HCT116 (cell line): ENCODE measurements at regions not wholly inside any gene's neighbourhood (a gene's known extent, or its start where the extent isn't known, plus 50 kb on each side); places are given as distances from the start of the nearest gene placed in this dataset.

Source experiments
- ATAC-seq: fragments of 200-7000 bp; cut with Tn5 transposase; 2 replicates; pipeline ENCODE4 v1.9.1; 2020; ENCODE audit warnings: mild to moderate bottlenecking, moderate library complexity
- BruUV-seq: library from RNA; stranded (reverse); fragments of 400-500 nt; replicated peaks from 2 replicates; lab custom pipeline; 2021; lab: Mats Ljungman, UMichigan
- CTCF ChIA-PET: fragments of 300-600 bp; sonication (Branson Sonifier 250); formaldehyde crosslinking; loops from one replicate; lab custom pipeline; 2021; ENCODE audit warnings: antibody characterized with exemption; lab: Charles Lee
- POLR2A ChIA-PET: fragments of 300-600, 350-600 bp; sonication (Branson Sonifier 250); formaldehyde crosslinking; loops from one replicate; lab custom pipeline; 2021; ENCODE audit warnings: antibody characterized with exemption; lab: Charles Lee
- RAD21 ChIA-PET, 2 experiments: fragments of 300-600 bp; sonication (Branson Sonifier 250); formaldehyde crosslinking; loops; one replicate each; lab custom pipeline; 2023; ENCODE audit warnings: low total read pairs in 2 of 2; ENCODE audit not compliant: uncharacterized antibody in 2 of 2, unreplicated experiment in 2 of 2, low non-redundant PET in 1 of 2; lab: Charles Lee
- DNase-seq: peaks from one replicate; pipeline ENCODE4 v3.0.0-alpha.2; 2010; ENCODE audit warnings: low read depth, low spot score
- H2AFZ ChIP-seq: fragments of 200-600 bp; shearing (Covaris generic), sonication (generic); 2 replicates; pipeline ENCODE4 v1.6.1; 2017; ENCODE audit warnings: low read depth, mixed run types, mixed read lengths, antibody characterized with exemption, low read length; ENCODE audit not compliant: poor library complexity, severe bottlenecking
- H3K27ac ChIP-seq: 2 replicates; pipeline ENCODE4 v1.5.1; 2012; ENCODE audit warnings: low read depth, low read length
- H3K27me3 ChIP-seq: fragments of 200-600 bp; sonication (generic); 2 replicates; pipeline ENCODE4 v1.6.1; 2016; ENCODE audit warnings: mixed run types, low read length, mixed read lengths; ENCODE audit not compliant: insufficient read depth
- H3K36me3 ChIP-seq, 2 experiments: fragments of 200-500 bp in 1 of 2; fragments of 200-600 bp in 1 of 2; sonication (Bioruptor generic) in 1 of 2; sonication (generic) in 1 of 2; 2 replicates each; pipeline versions ENCODE4 v1.5.1 to v1.6.1; 2014 to 2016; ENCODE audit warnings: low read length in 2 of 2, inconsistent platforms in 1 of 2, mixed read lengths in 1 of 2, mixed run types in 1 of 2; ENCODE audit not compliant: insufficient read depth in 2 of 2, control insufficient read depth in 1 of 2
- H3K4me1 ChIP-seq, 2 experiments: fragments of 200-600 bp in 1 of 2; sonication (generic) in 1 of 2; 2 replicates each; pipeline versions ENCODE4 v1.5.1 to v1.6.1; 2012 to 2017; ENCODE audit warnings: low read length in 2 of 2, inconsistent platforms in 1 of 2, mild to moderate bottlenecking in 1 of 2, mixed read lengths in 1 of 2, mixed run types in 1 of 2, moderate library complexity in 1 of 2; ENCODE audit not compliant: insufficient read depth in 2 of 2, control insufficient read depth in 1 of 2
- H3K4me2 ChIP-seq: fragments of 200-600 bp; sonication (generic); 2 replicates; pipeline ENCODE4 v1.6.1; 2017; ENCODE audit warnings: mixed run types, low read length, mixed read lengths
- H3K4me3 ChIP-seq, 2 experiments: fragments of 200-600 bp in 1 of 2; sonication (generic) in 1 of 2; replicated peaks in 1 of 2; 2 replicates each; pipeline ENCODE4 v1.5.1; 2011 to 2016; ENCODE audit warnings: low read length in 2 of 2, control low read depth in 1 of 2, low read depth in 1 of 2, mild to moderate bottlenecking in 1 of 2, mixed read lengths in 1 of 2, mixed run types in 1 of 2
- H3K79me2 ChIP-seq: fragments of 200-600 bp; sonication (generic); 2 replicates; pipeline ENCODE4 v1.6.1; 2017; ENCODE audit warnings: mild to moderate bottlenecking, mixed run types, low read length, moderate library complexity, mixed read lengths; ENCODE audit not compliant: insufficient read depth
- H3K9ac ChIP-seq: fragments of 200-600 bp; sonication (generic); 2 replicates; pipeline ENCODE4 v1.6.1; 2016; ENCODE audit warnings: low read length, mixed read lengths
- H3K9me2 ChIP-seq: fragments of 200-600 bp; sonication (generic), shearing (Covaris generic); 2 replicates; pipeline ENCODE4 v1.6.1; 2017; ENCODE audit warnings: mixed run types, mild to moderate bottlenecking, moderate library complexity; ENCODE audit not compliant: insufficient read depth
- H3K9me3 ChIP-seq, 2 experiments: fragments of 200-500 bp in 1 of 2; fragments of 200-600 bp in 1 of 2; sonication (Bioruptor generic) in 1 of 2; sonication (generic) in 1 of 2; 2 replicates each; pipeline ENCODE4 v1.6.1; 2014 to 2017; ENCODE audit warnings: low read length in 2 of 2, mixed read lengths in 2 of 2, inconsistent platforms in 1 of 2, low read depth in 1 of 2, mild to moderate bottlenecking in 1 of 2, mixed run types in 1 of 2, moderate library complexity in 1 of 2; ENCODE audit not compliant: control insufficient read depth in 1 of 2, insufficient read depth in 1 of 2
- H4K20me1 ChIP-seq: fragments of 200-600 bp; sonication (generic), shearing (Covaris generic); 2 replicates; pipeline ENCODE4 v1.6.1; 2017; ENCODE audit warnings: mixed run types, mild to moderate bottlenecking, moderate library complexity; ENCODE audit not compliant: insufficient read depth
- CBX3 ChIP-seq: IDR thresholded peaks from 2 replicates; pipeline ENCODE4 v1.6.1; 2012; ENCODE audit warnings: low read depth
- CEBPB ChIP-seq: IDR thresholded peaks from 2 replicates; pipeline ENCODE4 v1.6.1; 2012; ENCODE audit warnings: low read depth
- EGR1 ChIP-seq: IDR thresholded peaks from 2 replicates; pipeline ENCODE4 v1.6.1; 2012; ENCODE audit warnings: low read depth
- EZH2 ChIP-seq: fragments of 200-600 bp; sonication (generic); IDR thresholded peaks from 2 replicates; pipeline ENCODE4 v1.6.1; 2017; ENCODE audit warnings: antibody characterized with exemption, mixed run types
- EZH2phosphoT487 ChIP-seq: fragments of 200-600 bp; IDR thresholded peaks from 2 replicates; pipeline ENCODE4 v1.6.1; 2018; ENCODE audit warnings: antibody characterized with exemption, borderline replicate concordance
- FOSL1 ChIP-seq: IDR thresholded peaks from 2 replicates; pipeline ENCODE4 v1.6.1; 2012; ENCODE audit warnings: low read depth
- JUND ChIP-seq: IDR thresholded peaks from 2 replicates; pipeline ENCODE4 v1.6.1; 2012
- POLR2A ChIP-seq: IDR thresholded peaks from 2 replicates; pipeline ENCODE4 v1.7.0; 2011; ENCODE audit warnings: borderline replicate concordance; ENCODE audit not compliant: insufficient read depth, insufficient read length; ENCODE audit errors: extremely low read depth
- POLR2AphosphoS5 ChIP-seq: IDR thresholded peaks from 2 replicates; pipeline ENCODE4 v1.6.1; 2011; ENCODE audit warnings: mild to moderate bottlenecking, low read depth, low read length, moderate library complexity
- SIN3A ChIP-seq: IDR thresholded peaks from 2 replicates; pipeline ENCODE4 v1.6.1; 2012; ENCODE audit warnings: low read depth
- SP1 ChIP-seq: IDR thresholded peaks from 2 replicates; pipeline ENCODE4 v1.6.1; 2012; ENCODE audit warnings: low read depth
- SRF ChIP-seq: IDR thresholded peaks from 2 replicates; pipeline ENCODE4 v1.6.1; 2012; ENCODE audit warnings: low read depth
- TCF7L2 ChIP-seq: IDR thresholded peaks from 2 replicates; pipeline ENCODE4 v1.7.0; 2011; ENCODE audit warnings: borderline replicate concordance, inconsistent platforms; ENCODE audit not compliant: insufficient read depth, insufficient read length; ENCODE audit errors: extremely low read depth
- YY1 ChIP-seq: IDR thresholded peaks from 2 replicates; pipeline ENCODE4 v1.6.1; 2011; ENCODE audit warnings: low read length, low read depth, moderate library complexity, mild to moderate bottlenecking; ENCODE audit not compliant: insufficient replicate concordance; ENCODE audit errors: extremely low read depth
- ZFX ChIP-seq: fragments of 450-650 bp; IDR thresholded peaks from 2 replicates; pipeline ENCODE4 v1.6.1; 2017
- intact Hi-C: fragments of 100-400 bp; cut with micrococcal nuclease; formaldehyde crosslinking; loops from 2 replicates; pipeline ENCODE4 v1.10.0; 2022
- TF ChIP-seq, protein P1 (sequence below), 3 experiments: fragments of 200-600 bp in 1 of 3; sonication (generic) in 1 of 3; IDR thresholded peaks in 2 of 3; conservative IDR thresholded peaks in 1 of 3; 2 replicates each; pipeline ENCODE4 v1.5.1; 2012 to 2017; ENCODE audit warnings: low read depth in 2 of 3, low read length in 2 of 3, antibody characterized with exemption in 1 of 3, borderline replicate concordance in 1 of 3, control low read depth in 1 of 3, mild to moderate bottlenecking in 1 of 3, mixed read lengths in 1 of 3, mixed run types in 1 of 3, moderate library complexity in 1 of 3; ENCODE audit not compliant: insufficient read depth in 1 of 3
- TF ChIP-seq, protein P2 (sequence below): IDR thresholded peaks from 2 replicates; pipeline ENCODE4 v1.6.1; 2012
- TF ChIP-seq, protein P3 (sequence below): IDR thresholded peaks from 2 replicates; pipeline ENCODE4 v1.6.1; 2011; ENCODE audit warnings: mild to moderate bottlenecking, low read length, moderate library complexity; ENCODE audit not compliant: insufficient replicate concordance; ENCODE audit errors: extremely low read depth
- TF ChIP-seq, protein P4 (sequence below): IDR thresholded peaks from 2 replicates; pipeline ENCODE4 v1.6.1; 2012

DNA sequence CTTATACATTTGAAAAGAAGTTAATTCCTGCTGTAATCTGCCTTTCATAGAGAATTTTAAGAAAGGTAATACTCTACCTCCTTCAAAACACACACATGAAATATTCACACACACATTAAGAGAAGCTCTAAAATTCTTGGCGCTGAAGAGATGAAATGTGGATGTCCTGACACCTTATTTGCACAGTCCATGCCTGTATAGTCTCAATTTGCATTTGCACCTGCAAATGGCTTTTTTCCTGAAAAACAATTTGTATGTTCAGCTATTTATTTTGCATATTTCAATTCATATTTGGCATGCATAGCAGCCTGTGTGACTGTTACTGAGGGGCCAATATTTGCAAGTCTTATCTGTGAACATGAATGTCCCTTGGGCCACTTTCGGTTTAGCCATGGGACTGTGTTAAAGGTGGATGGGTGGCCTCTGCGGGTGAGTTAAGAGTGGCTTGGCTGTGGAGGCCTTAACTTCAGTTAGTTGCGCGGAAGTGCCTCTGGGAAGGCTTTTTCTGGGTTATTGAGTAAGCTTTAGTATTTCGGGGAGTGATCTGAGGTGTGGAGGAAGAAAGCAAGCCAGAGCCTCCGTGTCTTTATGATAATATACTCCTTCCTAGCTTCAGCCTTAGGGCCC, 443.3 kb upstream of the FAT1 start:
- DNase-seq, result no peak
- Histone ChIP-seq H3K27me3 (no peaks in the 10 kb centered on the region), H3K36me3 (no peaks in the 10 kb centered on the region), H3K4me1 (peaks cover 0 to 2% of the 10 kb centered on the region in 2 experiments; a peak in 2 of 4 replicates), H3K4me2 (no peak overlapping the region), H3K9ac (no peak overlapping the region), H2AFZ (no peak overlapping the region), H4K20me1 (no peaks in the 10 kb centered on the region), H3K27ac (no peak overlapping the region), H3K79me2 (no peaks in the 10 kb centered on the region), H3K9me2 (no peaks in the 10 kb centered on the region), H3K9me3 (no peaks in the 10 kb centered on the region), H3K4me3 (no peak overlapping the region)
- ChIA-PET RAD21 (no interaction called here), CTCF (no interaction called here), POLR2A (no interaction called here)
- no TSS peak for BruUV-seq
- TF ChIP-seq SP1, result no peak
- no peak for TF ChIP-seq CBX3
- no peak for TF ChIP-seq CEBPB
- TF ChIP-seq ZFX, result no peak
- TF ChIP-seq, protein P1, sequence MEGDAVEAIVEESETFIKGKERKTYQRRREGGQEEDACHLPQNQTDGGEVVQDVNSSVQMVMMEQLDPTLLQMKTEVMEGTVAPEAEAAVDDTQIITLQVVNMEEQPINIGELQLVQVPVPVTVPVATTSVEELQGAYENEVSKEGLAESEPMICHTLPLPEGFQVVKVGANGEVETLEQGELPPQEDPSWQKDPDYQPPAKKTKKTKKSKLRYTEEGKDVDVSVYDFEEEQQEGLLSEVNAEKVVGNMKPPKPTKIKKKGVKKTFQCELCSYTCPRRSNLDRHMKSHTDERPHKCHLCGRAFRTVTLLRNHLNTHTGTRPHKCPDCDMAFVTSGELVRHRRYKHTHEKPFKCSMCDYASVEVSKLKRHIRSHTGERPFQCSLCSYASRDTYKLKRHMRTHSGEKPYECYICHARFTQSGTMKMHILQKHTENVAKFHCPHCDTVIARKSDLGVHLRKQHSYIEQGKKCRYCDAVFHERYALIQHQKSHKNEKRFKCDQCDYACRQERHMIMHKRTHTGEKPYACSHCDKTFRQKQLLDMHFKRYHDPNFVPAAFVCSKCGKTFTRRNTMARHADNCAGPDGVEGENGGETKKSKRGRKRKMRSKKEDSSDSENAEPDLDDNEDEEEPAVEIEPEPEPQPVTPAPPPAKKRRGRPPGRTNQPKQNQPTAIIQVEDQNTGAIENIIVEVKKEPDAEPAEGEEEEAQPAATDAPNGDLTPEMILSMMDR (IDR thresholded peaks at IDR 0.05 in 2 of 3, conservative IDR thresholded peaks at IDR 0.05 in 1 of 3; ENCODE audit: borderline replicate concordance in 1 of 3, insufficient read depth in 1 of 3, low read depth in 2 of 3, low read length in 2 of 3), result no peak
- TF ChIP-seq EGR1, result no peak
- TF ChIP-seq, protein P2, sequence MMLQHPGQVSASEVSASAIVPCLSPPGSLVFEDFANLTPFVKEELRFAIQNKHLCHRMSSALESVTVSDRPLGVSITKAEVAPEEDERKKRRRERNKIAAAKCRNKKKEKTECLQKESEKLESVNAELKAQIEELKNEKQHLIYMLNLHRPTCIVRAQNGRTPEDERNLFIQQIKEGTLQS, result no peak
- TF ChIP-seq POLR2AphosphoS5, result no peak
- TF ChIP-seq SRF, result no peak
- TF ChIP-seq EZH2phosphoT487, result no peak
- TF ChIP-seq YY1, result no peak
- TF ChIP-seq EZH2, result no peak
- TF ChIP-seq JUND, result no peak
- TF ChIP-seq, protein P3, sequence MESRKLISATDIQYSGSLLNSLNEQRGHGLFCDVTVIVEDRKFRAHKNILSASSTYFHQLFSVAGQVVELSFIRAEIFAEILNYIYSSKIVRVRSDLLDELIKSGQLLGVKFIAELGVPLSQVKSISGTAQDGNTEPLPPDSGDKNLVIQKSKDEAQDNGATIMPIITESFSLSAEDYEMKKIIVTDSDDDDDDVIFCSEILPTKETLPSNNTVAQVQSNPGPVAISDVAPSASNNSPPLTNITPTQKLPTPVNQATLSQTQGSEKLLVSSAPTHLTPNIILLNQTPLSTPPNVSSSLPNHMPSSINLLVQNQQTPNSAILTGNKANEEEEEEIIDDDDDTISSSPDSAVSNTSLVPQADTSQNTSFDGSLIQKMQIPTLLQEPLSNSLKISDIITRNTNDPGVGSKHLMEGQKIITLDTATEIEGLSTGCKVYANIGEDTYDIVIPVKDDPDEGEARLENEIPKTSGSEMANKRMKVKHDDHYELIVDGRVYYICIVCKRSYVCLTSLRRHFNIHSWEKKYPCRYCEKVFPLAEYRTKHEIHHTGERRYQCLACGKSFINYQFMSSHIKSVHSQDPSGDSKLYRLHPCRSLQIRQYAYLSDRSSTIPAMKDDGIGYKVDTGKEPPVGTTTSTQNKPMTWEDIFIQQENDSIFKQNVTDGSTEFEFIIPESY, result no peak
- TF ChIP-seq FOSL1, result no peak
- TF ChIP-seq, protein P4, sequence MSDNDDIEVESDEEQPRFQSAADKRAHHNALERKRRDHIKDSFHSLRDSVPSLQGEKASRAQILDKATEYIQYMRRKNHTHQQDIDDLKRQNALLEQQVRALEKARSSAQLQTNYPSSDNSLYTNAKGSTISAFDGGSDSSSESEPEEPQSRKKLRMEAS, result no peak
- TF ChIP-seq TCF7L2, result no peak
- no peak for TF ChIP-seq SIN3A
- no peak for TF ChIP-seq POLR2A
- intact Hi-C loops, result no loop called here
- no peak for ATAC-seq
